OCI-LY7 (cell line): ENCODE measurements at regions not wholly inside any gene's neighbourhood (a gene's known extent, or its start where the extent isn't known, plus 50 kb on each side); places are given as distances from the start of the nearest gene placed in this dataset.

Source experiments
- BruUV-seq: library from RNA; stranded (reverse); fragments of 400-500 nt; replicated peaks from 2 replicates; lab custom pipeline; 2021; lab: Mats Ljungman, UMichigan
- CTCF ChIA-PET: fragments of 300-600 bp; sonication (Branson Sonifier 250); formaldehyde crosslinking; loops from one replicate; lab custom pipeline; 2022; ENCODE audit warnings: antibody characterized with exemption; ENCODE audit not compliant: unreplicated experiment; lab: Charles Lee
- POLR2A ChIA-PET: fragments of 300-600 bp; sonication (Branson Sonifier 250); formaldehyde crosslinking; loops from one replicate; lab custom pipeline; 2022; ENCODE audit warnings: antibody characterized with exemption; lab: Charles Lee
- DNase-seq: peaks from one replicate; pipeline ENCODE4 v3.0.0-alpha.2; 2015; ENCODE audit warnings: low spot score
- H2AFZ ChIP-seq: fragments of 200-600 bp; sonication (generic), shearing (Covaris generic); 2 replicates; pipeline ENCODE4 v1.6.1; 2014; ENCODE audit warnings: mild to moderate bottlenecking, antibody characterized with exemption, low read length, moderate library complexity
- H3K27ac ChIP-seq: fragments of 200-600 bp; sonication (generic); 2 replicates; pipeline ENCODE4 v1.5.1; 2014; ENCODE audit warnings: mixed run types, low read depth, mild to moderate bottlenecking, moderate library complexity, low read length, inconsistent platforms; ENCODE audit not compliant: poor library complexity, severe bottlenecking
- H3K36me3 ChIP-seq: fragments of 200-600 bp; sonication (generic); 2 replicates; pipeline ENCODE4 v1.6.1; 2014; ENCODE audit warnings: mild to moderate bottlenecking, antibody characterized with exemption, low read length, moderate library complexity, mixed read lengths; ENCODE audit not compliant: insufficient read depth
- H3K4me1 ChIP-seq: fragments of 200-600 bp; sonication (generic); 2 replicates; pipeline ENCODE4 v1.5.1; 2014; ENCODE audit warnings: mild to moderate bottlenecking, low read length; ENCODE audit not compliant: insufficient read depth, poor library complexity, severe bottlenecking
- H3K4me2 ChIP-seq: fragments of 200-600 bp; sonication (generic); 2 replicates; pipeline ENCODE4 v1.6.1; 2014; ENCODE audit warnings: mild to moderate bottlenecking, low read length
- H3K4me3 ChIP-seq: fragments of 200-600 bp; sonication (generic); 2 replicates; pipeline ENCODE4 v1.5.1; 2014; ENCODE audit warnings: mild to moderate bottlenecking, low read depth, low read length; ENCODE audit not compliant: poor library complexity, severe bottlenecking
- H3K79me2 ChIP-seq: fragments of 200-600 bp; sonication (generic); 2 replicates; pipeline ENCODE4 v1.6.1; 2016; ENCODE audit warnings: low read depth, mild to moderate bottlenecking, low read length, moderate library complexity, mixed read lengths; ENCODE audit not compliant: insufficient read depth
- H3K9me2 ChIP-seq: fragments of 200-600 bp; sonication (generic); 2 replicates; pipeline ENCODE4 v1.6.1; 2016; ENCODE audit warnings: mild to moderate bottlenecking, low read length, mixed read lengths; ENCODE audit not compliant: insufficient read depth
- H3K9me3 ChIP-seq: fragments of 200-600 bp; sonication (generic); 2 replicates; pipeline ENCODE4 v1.6.1; 2014; ENCODE audit warnings: mild to moderate bottlenecking, mixed run types, low read length, mixed read lengths
- H4K20me1 ChIP-seq: fragments of 200-600 bp; sonication (generic); 2 replicates; pipeline ENCODE4 v1.6.1; 2014; ENCODE audit warnings: mild to moderate bottlenecking, antibody characterized with exemption, low read length, moderate library complexity, mixed read lengths; ENCODE audit not compliant: insufficient read depth
- EZH2phosphoT487 ChIP-seq: fragments of 200-600 bp; sonication (generic); IDR thresholded peaks from 2 replicates; pipeline ENCODE4 v1.6.1; 2018; ENCODE audit warnings: low read depth, borderline replicate concordance, mild to moderate bottlenecking, mixed run types, antibody characterized with exemption, low read length, moderate library complexity, mixed read lengths
- intact Hi-C: fragments of 100-400 bp; cut with micrococcal nuclease; formaldehyde crosslinking; loops from one replicate; pipeline ENCODE4 v1.10.0; 2022; ENCODE audit not compliant: unreplicated experiment
- TF ChIP-seq, protein P1 (sequence below): fragments of 200-600 bp; sonication (generic); conservative IDR thresholded peaks from 2 replicates; pipeline ENCODE4 v1.5.1; 2014; ENCODE audit warnings: mild to moderate bottlenecking, antibody characterized with exemption, low read length, moderate library complexity, mixed read lengths

DNA sequence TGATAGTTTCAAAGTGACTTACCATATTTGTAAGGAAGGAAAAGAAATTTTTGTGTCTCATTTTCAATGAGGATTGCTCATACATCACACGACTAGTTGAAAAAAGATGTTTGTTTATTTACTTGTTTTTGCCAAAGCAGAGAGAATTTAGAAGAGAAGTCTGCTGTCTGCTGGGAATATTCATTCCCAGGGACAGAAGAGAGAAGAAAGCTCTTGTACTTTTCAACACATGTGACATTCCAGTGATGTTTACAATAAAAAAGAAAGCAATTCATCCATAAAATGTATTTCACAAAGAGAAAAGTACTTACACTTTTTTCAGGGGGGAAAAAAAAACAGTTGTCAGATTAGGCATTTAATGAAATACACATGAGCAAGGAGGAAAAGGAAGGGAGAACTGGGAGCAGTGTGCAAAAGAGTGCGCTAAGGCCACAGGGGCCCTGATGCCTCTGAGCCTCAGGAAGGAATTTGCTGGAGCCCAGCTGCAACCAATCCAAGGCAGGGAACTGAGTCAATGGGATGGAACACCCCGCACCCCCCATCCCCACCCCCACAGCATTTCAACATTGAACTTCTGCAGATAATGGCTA lies 115.0 kb downstream of the RPAP3 start:
- DNase-seq: no peak
- Histone ChIP-seq H3K36me3 (no peaks in the 10 kb centered on the region), H3K27ac (no peak overlapping the region), H3K9me3 (no peaks in the 10 kb centered on the region), H2AFZ (no peak overlapping the region), H3K79me2 (no peaks in the 10 kb centered on the region), H4K20me1 (no peaks in the 10 kb centered on the region), H3K4me2 (no peak overlapping the region), H3K9me2 (no peaks in the 10 kb centered on the region), H3K4me1 (no peaks in the 10 kb centered on the region), H3K4me3 (no peak overlapping the region)
- TF ChIP-seq, protein P1, sequence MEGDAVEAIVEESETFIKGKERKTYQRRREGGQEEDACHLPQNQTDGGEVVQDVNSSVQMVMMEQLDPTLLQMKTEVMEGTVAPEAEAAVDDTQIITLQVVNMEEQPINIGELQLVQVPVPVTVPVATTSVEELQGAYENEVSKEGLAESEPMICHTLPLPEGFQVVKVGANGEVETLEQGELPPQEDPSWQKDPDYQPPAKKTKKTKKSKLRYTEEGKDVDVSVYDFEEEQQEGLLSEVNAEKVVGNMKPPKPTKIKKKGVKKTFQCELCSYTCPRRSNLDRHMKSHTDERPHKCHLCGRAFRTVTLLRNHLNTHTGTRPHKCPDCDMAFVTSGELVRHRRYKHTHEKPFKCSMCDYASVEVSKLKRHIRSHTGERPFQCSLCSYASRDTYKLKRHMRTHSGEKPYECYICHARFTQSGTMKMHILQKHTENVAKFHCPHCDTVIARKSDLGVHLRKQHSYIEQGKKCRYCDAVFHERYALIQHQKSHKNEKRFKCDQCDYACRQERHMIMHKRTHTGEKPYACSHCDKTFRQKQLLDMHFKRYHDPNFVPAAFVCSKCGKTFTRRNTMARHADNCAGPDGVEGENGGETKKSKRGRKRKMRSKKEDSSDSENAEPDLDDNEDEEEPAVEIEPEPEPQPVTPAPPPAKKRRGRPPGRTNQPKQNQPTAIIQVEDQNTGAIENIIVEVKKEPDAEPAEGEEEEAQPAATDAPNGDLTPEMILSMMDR: no peak
- TF ChIP-seq EZH2phosphoT487: no peak
- POLR2A ChIA-PET: no interaction called here
- no TSS peak for BruUV-seq
- CTCF ChIA-PET: no interaction called here
- intact Hi-C loops: no loop called here

DNA sequence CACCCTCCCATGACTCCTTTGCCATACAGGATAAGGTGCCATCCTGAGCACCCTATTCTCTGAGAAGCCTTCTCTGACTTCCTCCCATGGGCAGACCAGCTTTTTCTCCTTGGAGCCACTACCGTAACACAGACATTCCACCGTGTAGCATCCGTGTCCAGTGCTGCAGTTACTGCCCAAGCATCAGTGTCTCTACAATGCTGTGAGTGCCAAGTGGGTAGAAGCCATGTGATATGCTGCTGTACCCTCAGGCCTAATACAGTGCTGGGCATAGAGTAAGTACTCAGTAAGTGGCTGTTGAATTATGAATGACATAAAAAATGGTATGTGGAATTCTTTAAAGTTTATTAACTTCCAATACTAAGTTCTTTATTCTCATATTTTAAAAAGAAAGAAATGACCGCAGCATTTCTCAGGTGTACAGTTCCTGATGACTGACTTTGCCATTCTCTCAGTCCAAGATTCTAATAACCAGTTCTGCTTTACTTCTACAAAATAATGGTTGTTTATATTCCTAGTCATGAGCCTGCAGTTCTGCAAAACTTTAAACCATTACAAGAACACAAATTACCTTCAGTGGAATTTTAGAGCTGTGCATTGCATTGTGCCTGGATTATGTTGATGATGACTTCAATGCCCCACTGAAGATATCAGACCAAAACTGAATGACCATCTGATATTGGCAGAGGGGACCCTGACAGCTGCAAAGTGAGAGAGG lies 118.7 kb downstream of the RPAP3 start:
- H2AFZ ChIP-seq: no peak overlapping the region
- H3K79me2 ChIP-seq: no peaks in the 10 kb centered on the region
- POLR2A ChIA-PET: no interaction called here
- H3K4me3 ChIP-seq: no peak overlapping the region
- H3K27ac ChIP-seq: no peak overlapping the region
- CTCF ChIA-PET: no interaction called here
- no TSS peak for BruUV-seq
- no peak for TF ChIP-seq EZH2phosphoT487
- TF ChIP-seq, protein P1: no peak
- no peaks in the 10 kb centered on the region for H3K9me3 ChIP-seq
- intact Hi-C loops: no loop called here
- H3K4me2 ChIP-seq: no peak overlapping the region
- H4K20me1 ChIP-seq: no peaks in the 10 kb centered on the region
- no peaks in the 10 kb centered on the region for H3K4me1 ChIP-seq
- no peaks in the 10 kb centered on the region for H3K9me2 ChIP-seq
- DNase-seq: no peak
- H3K36me3 ChIP-seq: no peaks in the 10 kb centered on the region

DNA sequence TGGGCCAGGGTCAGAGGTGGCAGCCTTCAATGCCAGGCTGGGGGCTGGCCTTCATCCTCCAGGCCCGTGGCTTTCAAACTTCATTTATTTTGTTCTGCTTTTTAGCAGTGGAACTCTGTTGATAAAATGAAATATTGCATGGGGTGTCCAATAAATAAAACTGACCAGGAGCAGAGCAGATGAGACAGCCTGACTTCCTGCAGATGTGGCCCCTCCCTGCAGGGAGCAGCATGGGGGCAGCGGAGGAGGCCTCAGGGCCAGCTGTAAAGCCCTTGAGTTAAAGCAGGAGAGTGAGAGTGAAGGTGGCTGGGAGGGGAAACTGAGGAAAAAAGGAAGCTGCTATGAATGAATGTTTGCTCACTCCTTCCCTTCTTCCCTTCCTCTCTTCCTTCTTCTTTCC lies 120.3 kb downstream of the RPAP3 start:
- no TSS peak for BruUV-seq
- Histone ChIP-seq H3K36me3 (no peaks in the 10 kb centered on the region), H3K27ac (no peak overlapping the region), H3K9me3 (no peaks in the 10 kb centered on the region), H4K20me1 (no peaks in the 10 kb centered on the region), H3K79me2 (no peaks in the 10 kb centered on the region), H3K4me2 (no peak overlapping the region), H3K4me3 (no peak overlapping the region), H2AFZ (no peak overlapping the region), H3K9me2 (no peaks in the 10 kb centered on the region), H3K4me1 (no peaks in the 10 kb centered on the region)
- TF ChIP-seq, protein P1: no peak
- no peak for TF ChIP-seq EZH2phosphoT487
- no peak for DNase-seq
- ChIA-PET POLR2A (no interaction called here), CTCF (no interaction called here)
- intact Hi-C loops: no loop called here
